ENCODE measurements at regions not wholly inside any gene's neighbourhood (a gene's known extent, or its start where the extent isn't known, plus 50 kb on each side); places are given as distances from the start of the nearest gene placed in this dataset.

GRCh38 chr1:94322696-94323095 lies 85.3 kb upstream of the ARHGAP29 start:
- no peak for DNase-seq (ENCODE audit: low read depth)
- no peak for TF ChIP-seq CTCF (IDR thresholded peaks at IDR 0.05; ENCODE audit: low read depth, low read length, missing control alignments)
- in situ Hi-C loops (cut with HindIII; ENCODE audit: low sequenced_read_pairs) = loop anchor here (10.0 kb wide), 2 partner anchors 88 to 208 kb away; partner anchors contain the start of gene ARHGAP29
- H3K4me3 ChIP-seq (ENCODE audit: low read depth, low read length) = no peak overlapping the region

GRCh38 chr1:94321662-94322061 lies 84.3 kb upstream of the ARHGAP29 start:
- no peak for DNase-seq (ENCODE audit: low read depth)
- no peak for TF ChIP-seq CTCF (IDR thresholded peaks at IDR 0.05; ENCODE audit: low read depth, low read length, missing control alignments)
- no peak overlapping the region for H3K4me3 ChIP-seq (ENCODE audit: low read depth, low read length)
- in situ Hi-C loops (cut with HindIII; ENCODE audit: low sequenced_read_pairs) = loop anchor here (10.0 kb wide), 2 partner anchors 87 to 207 kb away; partner anchors contain the start of gene ARHGAP29

- H3K4me3 ChIP-seq (ENCODE audit: low read depth, low read length) = no peak overlapping the region
- no peak for TF ChIP-seq CTCF (IDR thresholded peaks at IDR 0.05; ENCODE audit: low read depth, low read length, missing control alignments)
- in situ Hi-C loops (cut with HindIII; ENCODE audit: low sequenced_read_pairs) = loop anchor here (10.0 kb wide), 2 partner anchors 85 to 205 kb away; partner anchors contain the start of gene ARHGAP29
- DNase-seq (ENCODE audit: low read depth) = no peak
Measured at GRCh38 chr1:94319319-94320102, 82.1 kb upstream of the ARHGAP29 start.

- in situ Hi-C loops (cut with HindIII; ENCODE audit: low sequenced_read_pairs) = no loop called here
- TF ChIP-seq CTCF (IDR thresholded peaks at IDR 0.05; ENCODE audit: low read depth, low read length, missing control alignments) = no peak
- no peak overlapping the region for H3K4me3 ChIP-seq (ENCODE audit: low read depth, low read length)
Measured at GRCh38 chr1:94318505-94319030, 81.2 kb upstream of the ARHGAP29 start.

GRCh38 chr1:94317790-94318188 lies 80.4 kb upstream of the ARHGAP29 start:
- in situ Hi-C loops (cut with HindIII; ENCODE audit: low sequenced_read_pairs) = no loop called here
- no peak for DNase-seq (ENCODE audit: low read depth)
- no peak for TF ChIP-seq CTCF (IDR thresholded peaks at IDR 0.05; ENCODE audit: low read depth, low read length, missing control alignments)
- no peak overlapping the region for H3K4me3 ChIP-seq (ENCODE audit: low read depth, low read length)

More at GRCh38 chr1:94318505-94319030, 81.2 kb upstream of the ARHGAP29 start:
- no peak for DNase-seq (ENCODE audit: low read depth)

- TF ChIP-seq CTCF (IDR thresholded peaks at IDR 0.05; ENCODE audit: low read depth, low read length, missing control alignments) = no peak
- H3K4me3 ChIP-seq (ENCODE audit: low read depth, low read length) = no peak overlapping the region
- in situ Hi-C loops (cut with HindIII; ENCODE audit: low sequenced_read_pairs) = no loop called here
- no peak for DNase-seq (ENCODE audit: low read depth)
Measured at GRCh38 chr1:94316836-94317789, 79.7 kb upstream of the ARHGAP29 start.

Measured in astrocyte of the cerebellum (primary cell).